A673 (cell line): ENCODE measurements at regions not wholly inside any gene's neighbourhood (a gene's known extent, or its start where the extent isn't known, plus 50 kb on each side); places are given as distances from the start of the nearest gene placed in this dataset.

Experiments used
- BruUV-seq: library from RNA; stranded (reverse); fragments of 400-500 nt; replicated peaks from 2 replicates; lab custom pipeline; 2021; lab: Mats Ljungman, UMichigan
- CTCF ChIA-PET: fragments of 300-600 bp; sonication (Branson Sonifier 250); formaldehyde crosslinking; loops from one replicate; lab custom pipeline; 2022; ENCODE audit warnings: antibody characterized with exemption; lab: Charles Lee
- POLR2A ChIA-PET: fragments of 300-600 bp; sonication (Branson Sonifier 250); formaldehyde crosslinking; loops from one replicate; lab custom pipeline; 2022; ENCODE audit warnings: antibody characterized with exemption; ENCODE audit not compliant: low non-redundant PET; lab: Charles Lee
- DNase-seq: peaks from one replicate; pipeline ENCODE4 v3.0.0-alpha.2; 2015; ENCODE audit warnings: low spot score
- H3K27ac ChIP-seq: fragments of 200-600 bp; sonication (generic); 2 replicates; pipeline ENCODE4 v1.5.1; 2016; ENCODE audit warnings: mixed run types, low read depth, mild to moderate bottlenecking, mixed read lengths, antibody characterized with exemption, low read length; ENCODE audit not compliant: poor library complexity, severe bottlenecking
- H3K27me3 ChIP-seq: fragments of 200-600 bp; sonication (generic); replicated peaks from 2 replicates; pipeline ENCODE4 v1.6.1; 2017; ENCODE audit warnings: mixed run types, low read depth, mild to moderate bottlenecking, mixed read lengths, antibody characterized with exemption, low read length; ENCODE audit not compliant: insufficient read depth, poor library complexity
- H3K36me3 ChIP-seq: fragments of 200-600 bp; sonication (generic); 2 replicates; pipeline ENCODE4 v1.6.1; 2016; ENCODE audit warnings: mixed run types, mild to moderate bottlenecking, mixed read lengths, antibody characterized with exemption, low read length; ENCODE audit not compliant: insufficient read depth, poor library complexity, severe bottlenecking
- H3K4me1 ChIP-seq: fragments of 200-600 bp; sonication (generic); 2 replicates; pipeline ENCODE4 v1.6.1; 2017; ENCODE audit warnings: mixed run types, mild to moderate bottlenecking, mixed read lengths, antibody characterized with exemption, low read length; ENCODE audit not compliant: insufficient read depth, poor library complexity, severe bottlenecking
- H3K4me3 ChIP-seq: fragments of 200-600 bp; sonication (generic); 2 replicates; pipeline ENCODE4 v1.5.1; 2016; ENCODE audit warnings: low read depth, mixed run types, mild to moderate bottlenecking, mixed read lengths, low read length; ENCODE audit not compliant: poor library complexity, severe bottlenecking
- H3K9me3 ChIP-seq: fragments of 200-600 bp; sonication (generic); 2 replicates; pipeline ENCODE4 v1.6.1; 2016; ENCODE audit warnings: mixed run types, low read depth, mild to moderate bottlenecking, mixed read lengths, antibody characterized with exemption, low read length; ENCODE audit not compliant: poor library complexity, severe bottlenecking
- EZH2 ChIP-seq: fragments of 200-600 bp; sonication (generic); IDR thresholded peaks from 2 replicates; pipeline ENCODE4 v1.6.1; 2017; ENCODE audit warnings: borderline replicate concordance, low read depth, mild to moderate bottlenecking, mixed read lengths, antibody characterized with exemption, low read length; ENCODE audit not compliant: poor library complexity, severe bottlenecking
- intact Hi-C: fragments of 100-400 bp; cut with micrococcal nuclease; formaldehyde crosslinking; loops from one replicate; pipeline ENCODE4 v1.10.0; 2022; ENCODE audit not compliant: unreplicated experiment
- TF ChIP-seq, protein P1 (sequence below): fragments of 300-800, 200-600 bp; sonication (generic); conservative IDR thresholded peaks from 2 replicates; pipeline ENCODE4 v1.5.1; 2017; ENCODE audit warnings: low read depth, mild to moderate bottlenecking, antibody characterized with exemption, low read length, moderate library complexity, mixed read lengths

DNA sequence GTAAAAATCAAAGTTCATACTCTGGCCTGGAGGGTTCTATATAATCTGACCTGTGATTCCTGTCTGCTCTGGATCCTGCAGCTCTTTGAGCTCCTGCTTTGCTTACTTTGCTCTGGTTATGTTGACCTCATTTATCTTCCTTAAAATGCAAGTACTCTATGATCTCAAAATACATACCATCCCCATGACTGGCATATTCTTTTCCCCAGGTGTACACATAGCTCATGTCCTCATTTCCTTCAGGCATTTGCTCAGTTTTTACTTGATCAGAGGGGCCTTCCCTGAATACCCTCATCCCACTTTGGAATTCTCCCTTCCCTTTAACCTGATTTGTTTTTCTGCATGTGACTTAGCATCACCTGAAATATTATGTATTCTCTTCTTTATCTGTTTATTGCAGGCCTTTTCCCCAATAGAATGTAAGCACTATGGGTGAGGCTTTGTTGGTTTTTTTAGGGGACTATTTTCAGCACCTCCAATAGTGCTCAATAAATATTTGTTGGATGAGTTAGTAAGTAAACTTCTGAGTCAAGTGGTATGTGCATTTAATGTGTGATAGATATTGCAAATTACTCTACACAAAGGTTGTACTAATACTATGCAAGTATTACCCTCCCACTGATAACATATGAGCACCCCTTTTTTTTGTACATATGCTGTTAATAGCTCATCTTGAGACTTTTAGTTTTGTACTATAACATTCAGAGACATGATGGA, 211.5 kb downstream of the NMUR2 start:
- H3K27ac ChIP-seq = no peak overlapping the region
- H3K4me1 ChIP-seq = no peaks in the 10 kb centered on the region
- H3K9me3 ChIP-seq = no peaks in the 10 kb centered on the region
- TF ChIP-seq EZH2 = no peak
- TF ChIP-seq, protein P1, sequence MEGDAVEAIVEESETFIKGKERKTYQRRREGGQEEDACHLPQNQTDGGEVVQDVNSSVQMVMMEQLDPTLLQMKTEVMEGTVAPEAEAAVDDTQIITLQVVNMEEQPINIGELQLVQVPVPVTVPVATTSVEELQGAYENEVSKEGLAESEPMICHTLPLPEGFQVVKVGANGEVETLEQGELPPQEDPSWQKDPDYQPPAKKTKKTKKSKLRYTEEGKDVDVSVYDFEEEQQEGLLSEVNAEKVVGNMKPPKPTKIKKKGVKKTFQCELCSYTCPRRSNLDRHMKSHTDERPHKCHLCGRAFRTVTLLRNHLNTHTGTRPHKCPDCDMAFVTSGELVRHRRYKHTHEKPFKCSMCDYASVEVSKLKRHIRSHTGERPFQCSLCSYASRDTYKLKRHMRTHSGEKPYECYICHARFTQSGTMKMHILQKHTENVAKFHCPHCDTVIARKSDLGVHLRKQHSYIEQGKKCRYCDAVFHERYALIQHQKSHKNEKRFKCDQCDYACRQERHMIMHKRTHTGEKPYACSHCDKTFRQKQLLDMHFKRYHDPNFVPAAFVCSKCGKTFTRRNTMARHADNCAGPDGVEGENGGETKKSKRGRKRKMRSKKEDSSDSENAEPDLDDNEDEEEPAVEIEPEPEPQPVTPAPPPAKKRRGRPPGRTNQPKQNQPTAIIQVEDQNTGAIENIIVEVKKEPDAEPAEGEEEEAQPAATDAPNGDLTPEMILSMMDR = no peak
- peaks cover 11% of the 10 kb centered on the region for H3K27me3 ChIP-seq
- CTCF ChIA-PET = no interaction called here
- POLR2A ChIA-PET = no interaction called here
- no peak overlapping the region for H3K4me3 ChIP-seq
- no TSS peak for BruUV-seq
- no peak for DNase-seq
- intact Hi-C loops = no loop called here
- no peaks in the 10 kb centered on the region for H3K36me3 ChIP-seq

DNA sequence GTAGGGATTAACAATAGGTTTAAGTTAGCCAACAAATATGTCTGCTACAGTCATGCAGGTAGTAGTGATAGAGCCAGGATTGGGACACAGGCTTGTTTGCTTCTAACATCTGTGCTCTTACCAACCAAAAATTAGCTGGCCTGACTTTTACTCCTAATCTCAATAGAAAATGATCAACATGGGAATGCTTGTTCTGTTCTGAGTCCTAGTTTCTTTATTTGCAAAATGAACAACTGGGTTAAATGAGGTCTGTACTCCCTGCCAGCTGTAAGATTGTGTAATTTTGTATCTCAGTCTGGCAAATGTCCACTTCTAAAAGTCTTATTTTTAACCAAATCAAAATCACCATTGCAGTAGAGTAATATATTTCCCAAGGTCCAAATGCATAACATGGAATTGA, 216.8 kb downstream of the NMUR2 start:
- no peak for DNase-seq

DNA sequence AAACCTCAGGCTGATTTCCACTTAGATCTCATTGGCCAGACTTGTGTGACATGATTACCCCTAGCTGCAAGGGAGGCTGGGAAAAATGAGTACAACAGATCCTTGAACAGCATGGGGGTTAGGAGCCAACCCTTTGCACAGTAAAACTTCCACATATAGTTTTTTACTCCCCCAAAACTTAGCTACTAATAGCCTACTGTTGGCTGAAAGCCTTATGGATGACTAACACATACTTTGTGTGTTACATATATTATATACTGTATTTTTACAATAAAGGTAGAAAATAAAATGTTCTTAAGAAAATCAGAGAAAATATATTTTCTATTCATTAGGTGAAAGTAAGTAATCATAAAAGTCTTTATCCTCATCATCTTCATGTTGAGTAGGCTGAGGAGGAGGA, 217.4 kb downstream of the NMUR2 start:
- Histone ChIP-seq H3K36me3 (no peaks in the 10 kb centered on the region), H3K9me3 (no peaks in the 10 kb centered on the region), H3K27me3 (peaks cover 9% of the 10 kb centered on the region), H3K4me3 (no peak overlapping the region), H3K27ac (no peak overlapping the region), H3K4me1 (no peaks in the 10 kb centered on the region)
- POLR2A ChIA-PET = no interaction called here
- no peak for DNase-seq
- CTCF ChIA-PET = no interaction called here
- intact Hi-C loops = no loop called here
- no TSS peak for BruUV-seq
- no peak for TF ChIP-seq EZH2
- TF ChIP-seq, protein P1 = no peak

More for the DNA sequence above, 216.8 kb downstream of the NMUR2 start:
- TF ChIP-seq, protein P1 = no peak
- no peak for TF ChIP-seq EZH2
- H3K9me3 ChIP-seq = no peaks in the 10 kb centered on the region
- H3K27me3 ChIP-seq = peaks cover 9% of the 10 kb centered on the region
- H3K4me1 ChIP-seq = no peaks in the 10 kb centered on the region
- intact Hi-C loops = no loop called here
- H3K27ac ChIP-seq = no peak overlapping the region
- BruUV-seq = no TSS peak
- no peaks in the 10 kb centered on the region for H3K36me3 ChIP-seq
- CTCF ChIA-PET = no interaction called here
- H3K4me3 ChIP-seq = no peak overlapping the region
- POLR2A ChIA-PET = no interaction called here
